Parathyroid adenoma (tissue), 2 donors: ENCODE measurements at regions not wholly inside any gene's neighbourhood (a gene's known extent, or its start where the extent isn't known, plus 50 kb on each side); places are given as distances from the start of the nearest gene placed in this dataset.
"Not testable (repeated sequence)": the region's sequence is repeated elsewhere in the genome, so short reads cannot be mapped to it uniquely, and the experiment has no call there.

Source experiments
- H2AFZ ChIP-seq: fragments of 300-600 bp; sonication (generic); one replicate; pipeline ENCODE4 v1.7.0; 2017; ENCODE audit warnings: antibody characterized with exemption, mild to moderate bottlenecking
- H3K27ac ChIP-seq: fragments of 300-600 bp; sonication (generic); one replicate; pipeline ENCODE4 v1.7.0; 2017
- H3K27me3 ChIP-seq: fragments of 300-600 bp; sonication (generic); one replicate; pipeline ENCODE4 v1.7.0; 2017; ENCODE audit warnings: low read length; ENCODE audit not compliant: control insufficient read depth, insufficient read depth
- H3K36me3 ChIP-seq: fragments of 300-600 bp; sonication (generic); one replicate; pipeline ENCODE4 v1.7.0; 2017; ENCODE audit warnings: low read length; ENCODE audit not compliant: control insufficient read depth, insufficient read depth
- H3K4me1 ChIP-seq: fragments of 300-600 bp; sonication (generic); one replicate; pipeline ENCODE4 v1.7.0; 2017; ENCODE audit warnings: control low read depth
- H3K4me2 ChIP-seq: fragments of 300-600 bp; sonication (generic); one replicate; pipeline ENCODE4 v1.7.0; 2017; ENCODE audit warnings: low read length
- H3K4me3 ChIP-seq: fragments of 300-600 bp; sonication (generic); one replicate; pipeline ENCODE4 v1.7.0; 2017; ENCODE audit warnings: low read depth, low read length
- H3K79me2 ChIP-seq: fragments of 300-600 bp; sonication (generic); one replicate; pipeline ENCODE4 v1.7.0; 2017; ENCODE audit warnings: control low read depth
- H3K9ac ChIP-seq: fragments of 300-600 bp; sonication (generic); one replicate; pipeline ENCODE4 v1.7.0; 2017; ENCODE audit warnings: mild to moderate bottlenecking
- H3K9me3 ChIP-seq: fragments of 300-600 bp; sonication (generic); one replicate; pipeline ENCODE4 v1.7.0; 2017; ENCODE audit warnings: low read length; ENCODE audit not compliant: control insufficient read depth
- CTCF ChIP-seq: fragments of 300-600 bp; sonication (generic); IDR thresholded peaks from one replicate; pipeline ENCODE4 v1.7.0; 2017; ENCODE audit warnings: antibody characterized with exemption, mild to moderate bottlenecking
- donor health status: primary hyperparathyroidism.

- Histone ChIP-seq H3K9ac (no peak overlapping the region), H3K27me3 (no peaks in the 10 kb centered on the region), H3K27ac (no peak overlapping the region), H3K36me3 (no peaks in the 10 kb centered on the region), H2AFZ (no peak overlapping the region), H3K9me3 (no peaks in the 10 kb centered on the region), H3K4me3 (no peak overlapping the region), H3K4me2 (no peak overlapping the region), H3K79me2 (no peaks in the 10 kb centered on the region), H3K4me1 (no peaks in the 10 kb centered on the region)
- TF ChIP-seq CTCF: no peak
Observed at GRCh38 chr5:77906806-77907205, 130.7 kb upstream of the TBCA start.

GRCh38 chr5:77904362-77904761 is 128.2 kb upstream of the TBCA start:
- H3K4me1 ChIP-seq: no peaks in the 10 kb centered on the region
- no peaks in the 10 kb centered on the region for H3K79me2 ChIP-seq
- H3K9me3 ChIP-seq: no peaks in the 10 kb centered on the region
- H3K27me3 ChIP-seq: no peaks in the 10 kb centered on the region
- TF ChIP-seq CTCF: no peak
- no peak overlapping the region for H3K27ac ChIP-seq
- H2AFZ ChIP-seq: no peak overlapping the region
- H3K4me3 ChIP-seq: no peak overlapping the region
- H3K9ac ChIP-seq: no peak overlapping the region
- H3K36me3 ChIP-seq: no peaks in the 10 kb centered on the region
- no peak overlapping the region for H3K4me2 ChIP-seq

GRCh38 chr5:77900691-77901090 is 124.6 kb upstream of the TBCA start:
- no peaks in the 10 kb centered on the region for H3K27me3 ChIP-seq
- H3K4me1 ChIP-seq: no peaks in the 10 kb centered on the region
- H3K9ac ChIP-seq: no peak overlapping the region
- H3K36me3 ChIP-seq: no peaks in the 10 kb centered on the region
- H3K4me2 ChIP-seq: no peak overlapping the region
- no peak overlapping the region for H3K27ac ChIP-seq
- no peak overlapping the region for H2AFZ ChIP-seq
- no peaks in the 10 kb centered on the region for H3K79me2 ChIP-seq
- H3K4me3 ChIP-seq: no peak overlapping the region
- no peaks in the 10 kb centered on the region for H3K9me3 ChIP-seq
- no peak for TF ChIP-seq CTCF

GRCh38 chr5:77898385-77898784 is 122.2 kb upstream of the TBCA start:
- Histone ChIP-seq H3K27ac (no peak overlapping the region), H3K27me3 (no peaks in the 10 kb centered on the region), H3K79me2 (no peaks in the 10 kb centered on the region), H2AFZ (no peak overlapping the region), H3K4me2 (no peak overlapping the region), H3K9me3 (no peaks in the 10 kb centered on the region), H3K9ac (no peak overlapping the region), H3K36me3 (no peaks in the 10 kb centered on the region), H3K4me3 (no peak overlapping the region), H3K4me1 (no peaks in the 10 kb centered on the region)
- TF ChIP-seq CTCF: no peak

GRCh38 chr5:77896338-77896737 is 120.2 kb upstream of the TBCA start:
- H3K27ac ChIP-seq: no peak overlapping the region
- H3K4me1 ChIP-seq: no peaks in the 10 kb centered on the region
- H3K4me3 ChIP-seq: no peak overlapping the region
- H3K27me3 ChIP-seq: no peaks in the 10 kb centered on the region
- H3K79me2 ChIP-seq: no peaks in the 10 kb centered on the region
- no peaks in the 10 kb centered on the region for H3K9me3 ChIP-seq
- H3K36me3 ChIP-seq: no peaks in the 10 kb centered on the region
- H2AFZ ChIP-seq: no peak overlapping the region
- no peak for TF ChIP-seq CTCF
- H3K9ac ChIP-seq: no peak overlapping the region
- H3K4me2 ChIP-seq: no peak overlapping the region

- H3K36me3 ChIP-seq, H3K9me3 ChIP-seq, H3K27ac ChIP-seq, H3K9ac ChIP-seq, H3K4me3 ChIP-seq, H3K4me1 ChIP-seq, H2AFZ ChIP-seq, H3K27me3 ChIP-seq, H3K4me2 ChIP-seq, H3K79me2 ChIP-seq: not testable (repeated sequence)
Observed at GRCh38 chr5:77894103-77894502, 118.0 kb upstream of the TBCA start.
